ENCODE measurements at regions not wholly inside any gene's neighbourhood (a gene's known extent, or its start where the extent isn't known, plus 50 kb on each side); places are given as distances from the start of the nearest gene placed in this dataset.

DNA sequence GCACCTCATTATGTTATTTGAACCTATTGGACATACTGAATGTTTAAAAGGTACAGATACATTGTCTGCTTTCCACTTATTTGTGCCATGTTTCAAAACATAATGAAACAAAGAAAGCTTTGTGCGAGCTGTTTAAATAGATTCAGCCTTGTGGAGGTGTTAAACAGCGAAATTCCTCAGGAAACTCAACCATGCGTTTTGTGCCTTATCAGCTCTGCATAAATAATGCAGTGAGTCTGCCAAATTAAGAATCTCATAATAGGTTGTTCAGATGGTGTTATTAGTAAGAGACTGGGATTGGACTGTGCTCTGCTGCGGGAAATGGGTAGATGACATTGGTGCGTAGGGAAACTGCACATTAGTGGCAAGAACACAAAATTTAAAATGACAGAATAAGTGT lies 163.7 kb upstream of the CLEC14A start:
- TF ChIP-seq, protein P1, sequence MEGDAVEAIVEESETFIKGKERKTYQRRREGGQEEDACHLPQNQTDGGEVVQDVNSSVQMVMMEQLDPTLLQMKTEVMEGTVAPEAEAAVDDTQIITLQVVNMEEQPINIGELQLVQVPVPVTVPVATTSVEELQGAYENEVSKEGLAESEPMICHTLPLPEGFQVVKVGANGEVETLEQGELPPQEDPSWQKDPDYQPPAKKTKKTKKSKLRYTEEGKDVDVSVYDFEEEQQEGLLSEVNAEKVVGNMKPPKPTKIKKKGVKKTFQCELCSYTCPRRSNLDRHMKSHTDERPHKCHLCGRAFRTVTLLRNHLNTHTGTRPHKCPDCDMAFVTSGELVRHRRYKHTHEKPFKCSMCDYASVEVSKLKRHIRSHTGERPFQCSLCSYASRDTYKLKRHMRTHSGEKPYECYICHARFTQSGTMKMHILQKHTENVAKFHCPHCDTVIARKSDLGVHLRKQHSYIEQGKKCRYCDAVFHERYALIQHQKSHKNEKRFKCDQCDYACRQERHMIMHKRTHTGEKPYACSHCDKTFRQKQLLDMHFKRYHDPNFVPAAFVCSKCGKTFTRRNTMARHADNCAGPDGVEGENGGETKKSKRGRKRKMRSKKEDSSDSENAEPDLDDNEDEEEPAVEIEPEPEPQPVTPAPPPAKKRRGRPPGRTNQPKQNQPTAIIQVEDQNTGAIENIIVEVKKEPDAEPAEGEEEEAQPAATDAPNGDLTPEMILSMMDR (IDR thresholded peaks at IDR 0.05), result no peak
- no peak for TF ChIP-seq EZH2 (IDR thresholded peaks at IDR 0.05)

Measured in neural progenitor cell (in vitro differentiated cells).